GM12891 (cell line): ENCODE measurements at regions not wholly inside any gene's neighbourhood (a gene's known extent, or its start where the extent isn't known, plus 50 kb on each side); places are given as distances from the start of the nearest gene placed in this dataset.

Experiments used
- DNase-seq: peaks from one replicate; pipeline ENCODE4 v3.0.0; 2011; ENCODE audit warnings: low spot score; ENCODE audit not compliant: insufficient read length
- FAIRE-seq: peaks from 2 replicates; lab custom pipeline; 2011; peaks lifted over from hg19 to GRCh38; lab: Jason Lieb, UNC
- PAX5 ChIP-seq: IDR thresholded peaks from 2 replicates; pipeline ENCODE4 v1.6.1; 2011; ENCODE audit warnings: low read length, moderate library complexity, mild to moderate bottlenecking; ENCODE audit not compliant: insufficient read depth, severe bottlenecking
- POLR2A ChIP-seq: IDR thresholded peaks from 2 replicates; pipeline ENCODE4 v1.6.1; 2011; ENCODE audit warnings: low read depth, low read length, control low read depth
- POLR2AphosphoS5 ChIP-seq: IDR thresholded peaks from 2 replicates; pipeline ENCODE4 v1.6.1; 2011; ENCODE audit warnings: low read depth, low read length, control low read depth
- POU2F2 ChIP-seq: IDR thresholded peaks from 2 replicates; pipeline ENCODE4 v1.6.1; 2011; ENCODE audit warnings: low read depth, mild to moderate bottlenecking, control low read depth, low read length, moderate library complexity
- SPI1 ChIP-seq: IDR thresholded peaks from 2 replicates; pipeline ENCODE4 v1.6.1; 2011; ENCODE audit warnings: low read depth, low read length, control low read depth
- TAF1 ChIP-seq: IDR thresholded peaks from 2 replicates; pipeline ENCODE4 v1.6.1; 2011; ENCODE audit warnings: low read depth, low read length, control low read depth

- DNase-seq (no peak), FAIRE-seq (no peak)
- no peak for TF ChIP-seq POLR2AphosphoS5
- TF ChIP-seq TAF1, result no peak
- TF ChIP-seq SPI1, result no peak
- TF ChIP-seq PAX5, result no peak
- TF ChIP-seq POU2F2, result no peak
- no peak for TF ChIP-seq POLR2A
These were observed 92.5 kb upstream of the FMN2 start for GRCh38 chr1:239999170-239999569.

DNA sequence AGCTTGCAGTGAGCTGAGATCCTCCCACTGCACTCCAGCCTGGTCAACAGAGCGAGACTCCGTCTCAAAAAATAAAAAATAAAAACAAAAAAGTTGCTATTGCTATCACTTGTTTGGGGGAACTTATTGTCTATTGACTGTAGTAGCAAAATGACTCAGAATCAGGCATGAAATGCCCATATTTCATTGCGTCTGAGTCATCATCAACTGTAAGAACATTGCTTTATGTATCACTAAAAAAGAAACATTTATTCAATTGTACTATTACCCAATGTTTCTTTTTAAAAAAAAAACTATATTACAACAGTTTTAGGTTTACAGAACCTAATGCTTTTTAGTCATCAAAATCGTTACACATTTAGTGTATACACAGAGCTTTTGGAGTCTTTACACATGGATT lies 91.0 kb upstream of the FMN2 start:
- TF ChIP-seq POLR2AphosphoS5 (no peak), PAX5 (no peak), TAF1 (no peak), SPI1 (no peak), POU2F2 (no peak), POLR2A (no peak)
- DNase-seq (no peak), FAIRE-seq (no peak)

GRCh38 chr1:240001177-240001740 lies 90.4 kb upstream of the FMN2 start:
- DNase-seq (no peak), FAIRE-seq (no peak)
- no peak for TF ChIP-seq PAX5
- TF ChIP-seq TAF1, result no peak
- TF ChIP-seq SPI1, result no peak
- TF ChIP-seq POU2F2, result no peak
- no peak for TF ChIP-seq POLR2A
- TF ChIP-seq POLR2AphosphoS5, result no peak

- FAIRE-seq, result no peak
- TF ChIP-seq POLR2AphosphoS5, result no peak
- TF ChIP-seq TAF1, result no peak
- TF ChIP-seq POLR2A, result no peak
- TF ChIP-seq PAX5, result no peak
- TF ChIP-seq POU2F2, result no peak
- TF ChIP-seq SPI1, result no peak
- no peak for DNase-seq
These were observed 87.5 kb upstream of the FMN2 start for GRCh38 chr1:240004086-240004749.

- no peak for TF ChIP-seq POLR2A
- TF ChIP-seq SPI1, result no peak
- no peak for TF ChIP-seq PAX5
- no peak for TF ChIP-seq POU2F2
- TF ChIP-seq TAF1, result no peak
- TF ChIP-seq POLR2AphosphoS5, result no peak
- FAIRE-seq (no peak), DNase-seq (no peak)
These were observed 85.6 kb upstream of the FMN2 start for GRCh38 chr1:240005997-240006650.

DNA sequence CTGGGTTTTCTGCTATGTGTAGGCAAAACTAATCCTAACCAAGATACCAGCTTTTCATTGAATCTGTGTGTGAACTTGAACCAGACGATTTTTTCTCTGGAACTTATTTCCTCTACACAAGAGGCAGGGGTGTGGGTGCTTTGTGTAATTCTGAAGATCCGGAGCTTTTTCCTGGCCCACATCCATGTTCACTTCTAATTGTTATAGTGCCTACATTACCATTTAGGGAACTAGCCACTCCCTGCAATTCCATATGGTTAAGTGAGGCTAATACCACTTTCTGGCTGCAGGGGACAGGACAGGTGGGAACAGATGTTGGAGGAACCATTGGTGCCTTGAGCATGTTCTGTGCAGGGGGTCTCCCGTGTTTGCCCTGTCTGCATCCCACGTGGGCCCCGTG lies 83.4 kb upstream of the FMN2 start:
- FAIRE-seq (no peak), DNase-seq (no peak)
- no peak for TF ChIP-seq TAF1
- no peak for TF ChIP-seq SPI1
- no peak for TF ChIP-seq POU2F2
- TF ChIP-seq POLR2A, result no peak
- TF ChIP-seq POLR2AphosphoS5, result no peak
- no peak for TF ChIP-seq PAX5

GRCh38 chr1:240014051-240014450 lies 77.6 kb upstream of the FMN2 start:
- TF ChIP-seq POLR2AphosphoS5 (no peak), POLR2A (no peak), SPI1 (no peak), PAX5 (no peak), TAF1 (no peak), POU2F2 (no peak)
- DNase-seq (no peak), FAIRE-seq (no peak)

DNA sequence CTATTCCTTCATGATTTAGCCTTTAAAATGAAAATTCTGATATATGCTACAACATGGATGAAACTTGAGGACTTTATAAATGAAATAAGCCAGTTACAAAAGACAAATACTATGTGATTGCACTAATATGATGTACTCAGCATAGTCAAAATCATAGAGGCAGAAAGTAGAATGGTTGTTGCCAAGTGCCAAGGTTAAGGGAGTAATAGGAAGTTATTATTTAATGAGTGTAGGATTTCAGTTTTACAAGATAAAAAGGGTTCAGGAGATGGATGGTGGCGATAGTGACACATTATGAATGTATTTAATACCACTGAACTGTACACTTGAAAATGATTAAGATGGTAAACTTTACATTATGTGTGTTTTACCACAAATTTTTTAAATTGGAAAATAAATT lies 73.1 kb upstream of the FMN2 start:
- DNase-seq, result no peak
- FAIRE-seq, result no peak
- TF ChIP-seq PAX5, result no peak
- no peak for TF ChIP-seq POLR2A
- no peak for TF ChIP-seq POU2F2
- TF ChIP-seq SPI1, result no peak
- no peak for TF ChIP-seq POLR2AphosphoS5

- FAIRE-seq, result no peak
These were observed 72.2 kb upstream of the FMN2 start for GRCh38 chr1:240019524-240019923.

DNA sequence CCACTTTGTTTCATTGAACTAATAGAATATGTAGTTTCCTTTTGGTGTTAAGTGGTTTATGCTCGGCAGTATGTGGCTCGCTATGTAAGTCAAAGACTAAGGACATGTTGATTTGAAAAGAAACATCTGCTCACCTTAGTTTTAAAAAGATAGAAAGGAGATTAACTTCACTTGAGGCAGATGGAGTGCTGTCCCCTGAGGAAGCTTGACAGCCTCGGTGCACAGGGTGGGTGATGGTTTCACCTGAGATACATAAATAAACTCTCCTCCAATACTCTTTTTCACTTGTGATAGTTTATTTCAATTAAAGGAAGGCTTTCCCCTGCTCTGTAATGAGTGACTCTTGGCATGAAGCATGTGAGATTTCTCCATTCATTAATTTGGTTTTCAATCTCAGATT lies 70.8 kb upstream of the FMN2 start:
- no peak for FAIRE-seq
- no peak for TF ChIP-seq POLR2AphosphoS5
- no peak for TF ChIP-seq POU2F2
- no peak for TF ChIP-seq SPI1
- no peak for TF ChIP-seq TAF1
- TF ChIP-seq POLR2A, result no peak
- TF ChIP-seq PAX5, result no peak
- DNase-seq, result no peak

More at GRCh38 chr1:240019524-240019923, 72.2 kb upstream of the FMN2 start:
- TF ChIP-seq POLR2AphosphoS5, result no peak
- no peak for TF ChIP-seq POLR2A
- no peak for TF ChIP-seq SPI1
- no peak for DNase-seq
